Natural killer cell (primary cell): ENCODE measurements at regions not wholly inside any gene's neighbourhood (a gene's known extent, or its start where the extent isn't known, plus 50 kb on each side); places are given as distances from the start of the nearest gene placed in this dataset.

Experiments used
- ATAC-seq, 3 donors: fragments of 150-1000 bp in 2 of 3; fragments of 200-7000 bp in 1 of 3; cut with Tn5 transposase; 1 replicate in 1 of 3; 2 replicates in 2 of 3; pipeline ENCODE4 v1.10.0; 2021; ENCODE audit warnings: mild to moderate bottlenecking in 2 of 3, moderate library complexity in 2 of 3
- DNase-seq, 2 donors: peaks; one replicate each; pipeline versions ENCODE4 v3.0.0 to v3.0.0-alpha.2; 2013 to 2021; ENCODE audit warnings: mixed read lengths in 1 of 2
- H3K27ac ChIP-seq: one replicate; pipeline ENCODE4 v1.5.1; 2013; ENCODE audit warnings: mild to moderate bottlenecking, low read length
- H3K27me3 ChIP-seq: one replicate; pipeline ENCODE4 v1.6.1; 2013; ENCODE audit warnings: low read length; ENCODE audit not compliant: control insufficient read depth, insufficient read depth
- H3K36me3 ChIP-seq: one replicate; pipeline ENCODE4 v1.6.1; 2013; ENCODE audit warnings: low read length; ENCODE audit not compliant: control insufficient read depth, insufficient read depth
- H3K4me1 ChIP-seq: one replicate; pipeline ENCODE4 v1.6.1; 2013; ENCODE audit warnings: low read length; ENCODE audit not compliant: control insufficient read depth, insufficient read depth
- H3K4me3 ChIP-seq: one replicate; pipeline ENCODE4 v1.5.1; 2013; ENCODE audit warnings: low read length
- H3K9me3 ChIP-seq: one replicate; pipeline ENCODE4 v1.6.1; 2013; ENCODE audit warnings: low read length; ENCODE audit not compliant: control insufficient read depth, insufficient read depth
- H3K27ac Mint-ChIP-seq, 2 donors: one replicate each; pipeline ENCODE4 v1.8.0; 2022; ENCODE audit warnings: mild to moderate bottlenecking in 2 of 2, mixed read lengths in 2 of 2, moderate library complexity in 1 of 2
- H3K27me3 Mint-ChIP-seq, 2 donors: one replicate each; pipeline ENCODE4 v1.8.0; 2022; ENCODE audit warnings: low read depth in 2 of 2, mixed read lengths in 2 of 2
- H3K36me3 Mint-ChIP-seq: one replicate; pipeline ENCODE4 v1.8.0; 2022; ENCODE audit warnings: mixed read lengths
- H3K4me1 Mint-ChIP-seq, 2 donors: one replicate each; pipeline ENCODE4 v1.8.0; 2022; ENCODE audit warnings: mixed read lengths in 2 of 2
- H3K4me3 Mint-ChIP-seq: one replicate; pipeline ENCODE4 v1.8.0; 2022; ENCODE audit warnings: mild to moderate bottlenecking, moderate library complexity, mixed read lengths
- H3K9me3 Mint-ChIP-seq, 2 donors: one replicate each; pipeline ENCODE4 v1.8.0; 2022; ENCODE audit warnings: mixed read lengths in 2 of 2
- CTCF ChIP-seq: fragments of 200-600 bp; IDR thresholded peaks from one replicate; pipeline ENCODE4 v1.8.0; 2022; ENCODE audit warnings: antibody characterized with exemption
- WGBS: methylation state at CpG from one replicate; pipeline ENCODE4 v1.1.7; 2013; ENCODE audit warnings: missing lambda C conversion rate; ENCODE audit not compliant: insufficient coverage; 5-methylcytosine and 5-hydroxymethylcytosine counted together
- intact Hi-C: fragments of 100-400 bp; cut with micrococcal nuclease; formaldehyde crosslinking; loops from one replicate; pipeline ENCODE4 v1.14.2; 2022

- no peak for TF ChIP-seq CTCF
Measured at GRCh38 chr15:62873203-62873602, 169.3 kb upstream of the TPM1 start.

DNA sequence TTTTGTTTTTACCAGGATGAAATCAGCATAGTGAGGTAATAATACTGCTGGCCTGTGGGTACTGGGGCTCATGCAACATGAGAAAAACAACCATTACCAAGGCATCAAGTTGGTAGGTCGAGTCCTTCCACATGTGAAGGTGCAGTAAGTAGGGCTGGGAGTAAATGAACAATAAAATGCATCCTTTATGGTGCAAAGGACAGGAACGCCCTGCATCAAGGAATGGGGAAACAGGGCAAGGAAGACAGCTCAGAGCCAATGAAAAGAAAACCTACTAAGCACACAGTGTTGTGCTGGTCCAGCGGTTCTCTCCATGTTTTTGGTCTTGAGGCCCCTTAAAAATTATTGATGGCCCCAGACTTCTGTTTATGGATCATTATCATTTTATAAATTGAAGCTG is 168.5 kb upstream of the TPM1 start:
- peaks cover 0 to 17% of the 10 kb centered on the region in 2 donors for H3K27me3 Mint-ChIP-seq
- intact Hi-C loops: no loop called here
- H3K4me3 Mint-ChIP-seq: no peak overlapping the region

More at GRCh38 chr15:62873203-62873602, 169.3 kb upstream of the TPM1 start:
- Histone ChIP-seq H3K9me3 (no peaks in the 10 kb centered on the region), H3K36me3 (no peaks in the 10 kb centered on the region), H3K4me3 (no peak overlapping the region), H3K27ac (no peak overlapping the region), H3K4me1 (no peaks in the 10 kb centered on the region), H3K27me3 (no peaks in the 10 kb centered on the region)
- Mint-ChIP-seq H3K36me3 (no peaks in the 10 kb centered on the region), H3K4me1 (no peaks in the 10 kb centered on the region), H3K27me3 (peaks cover 0 to 17% of the 10 kb centered on the region in 2 donors), H3K4me3 (no peak overlapping the region), H3K27ac (no peak overlapping the region), H3K9me3 (no peaks in the 10 kb centered on the region)
- WGBS: 92% methylated on average over 5 of the region's 5 CpGs
- intact Hi-C loops: no loop called here
- no peak for DNase-seq
- ATAC-seq: no peak

GRCh38 chr15:62874959-62875625 is 167.5 kb upstream of the TPM1 start:
- Mint-ChIP-seq H3K36me3 (no peaks in the 10 kb centered on the region), H3K27me3 (peaks cover 3 to 28% of the 10 kb centered on the region in 2 donors), H3K4me3 (no peak overlapping the region), H3K9me3 (no peaks in the 10 kb centered on the region), H3K27ac (no peak overlapping the region), H3K4me1 (peaks cover 0 to 7% of the 10 kb centered on the region in 2 donors)
- 91% methylated on average over 13 of the region's 13 CpGs for WGBS
- intact Hi-C loops: no loop called here
- H3K27me3 ChIP-seq: no peaks in the 10 kb centered on the region
- DNase-seq (no peak), ATAC-seq (no peak)
- H3K4me1 ChIP-seq: no peaks in the 10 kb centered on the region
- H3K27ac ChIP-seq: no peak overlapping the region
- no peaks in the 10 kb centered on the region for H3K9me3 ChIP-seq
- no peak for TF ChIP-seq CTCF
- H3K36me3 ChIP-seq: no peaks in the 10 kb centered on the region
- H3K4me3 ChIP-seq: no peak overlapping the region

More for the DNA sequence above, 168.5 kb upstream of the TPM1 start:
- TF ChIP-seq CTCF: no peak
- no peak overlapping the region for H3K4me3 ChIP-seq
- H3K4me1 Mint-ChIP-seq: no peaks in the 10 kb centered on the region
- DNase-seq: no peak
- no peaks in the 10 kb centered on the region for H3K27me3 ChIP-seq
- no peaks in the 10 kb centered on the region for H3K36me3 ChIP-seq
- H3K36me3 Mint-ChIP-seq: no peaks in the 10 kb centered on the region
- no peak overlapping the region for H3K27ac Mint-ChIP-seq
- ATAC-seq: no peak
- WGBS: 68% methylated on average over 3 of the region's 3 CpGs
- H3K27ac ChIP-seq: no peak overlapping the region
- H3K9me3 ChIP-seq: no peaks in the 10 kb centered on the region
- no peaks in the 10 kb centered on the region for H3K4me1 ChIP-seq
- no peaks in the 10 kb centered on the region for H3K9me3 Mint-ChIP-seq

DNA sequence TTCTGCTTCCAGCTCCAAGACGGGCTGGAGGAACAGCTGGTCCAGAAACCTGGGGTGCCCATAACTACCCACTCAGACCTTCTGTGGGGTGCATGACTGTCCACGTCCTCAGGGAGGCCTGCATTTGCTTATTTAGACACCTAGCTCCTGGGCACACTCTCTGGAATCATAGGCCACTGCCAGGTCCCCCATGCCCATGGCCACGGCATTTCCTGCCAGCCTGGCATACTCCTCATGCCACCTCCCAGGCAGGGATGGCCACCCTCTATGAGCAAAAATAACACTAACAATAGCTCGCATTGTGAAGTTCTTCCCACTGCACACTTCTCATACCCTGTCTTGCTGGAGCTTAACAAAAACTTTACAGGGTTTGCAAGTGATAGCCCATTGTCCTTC is 166.9 kb upstream of the TPM1 start:
- no peaks in the 10 kb centered on the region for H3K4me1 ChIP-seq
- H3K4me3 ChIP-seq: no peak overlapping the region
- ATAC-seq: no peak
- H3K36me3 Mint-ChIP-seq: no peaks in the 10 kb centered on the region
- no peak for DNase-seq
- intact Hi-C loops: no loop called here
- no peak for TF ChIP-seq CTCF
- no peak overlapping the region for H3K27ac Mint-ChIP-seq
- no peaks in the 10 kb centered on the region for H3K9me3 Mint-ChIP-seq
- H3K27me3 ChIP-seq: no peaks in the 10 kb centered on the region
- H3K27ac ChIP-seq: no peak overlapping the region
- peaks cover 0 to 10% of the 10 kb centered on the region in 2 donors for H3K4me1 Mint-ChIP-seq
- no peak overlapping the region for H3K4me3 Mint-ChIP-seq
- H3K9me3 ChIP-seq: no peaks in the 10 kb centered on the region
- H3K36me3 ChIP-seq: no peaks in the 10 kb centered on the region
- H3K27me3 Mint-ChIP-seq: peaks cover 3 to 33% of the 10 kb centered on the region in 2 donors
- WGBS: 81% methylated on average over 4 of the region's 4 CpGs
